ENCODE measurements at regions not wholly inside any gene's neighbourhood (a gene's known extent, or its start where the extent isn't known, plus 50 kb on each side); places are given as distances from the start of the nearest gene placed in this dataset.

DNA sequence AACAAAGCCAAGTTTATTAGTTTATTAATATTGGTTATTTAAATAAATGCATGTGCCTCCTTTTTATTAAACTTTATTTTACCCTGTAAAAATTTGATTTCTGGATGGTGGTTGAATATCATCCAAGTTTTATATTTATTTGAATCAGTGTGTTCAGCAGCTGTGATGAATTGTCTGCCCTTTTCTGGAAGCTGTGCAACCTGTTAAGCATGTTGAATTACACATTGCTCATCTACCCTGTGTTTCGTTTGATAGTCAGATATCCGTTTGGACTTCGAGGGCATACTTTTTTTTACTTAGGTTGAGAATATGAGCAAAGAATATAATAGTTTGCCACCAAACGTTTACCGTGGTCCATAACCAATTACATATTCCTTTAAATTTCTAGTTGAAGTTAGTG, 95.8 kb upstream of the TENM3 start:
- H3K27me3 ChIP-seq (ENCODE audit: insufficient read depth, low read depth, severe bottlenecking), result peaks cover 31% of the 10 kb centered on the region
- H3K9me3 ChIP-seq (ENCODE audit: severe bottlenecking), result no peaks in the 10 kb centered on the region
- DNase-seq, result no peak
- TF ChIP-seq CTCF (IDR thresholded peaks at IDR 0.05; ENCODE audit: low read depth, low read length), result no peak
- no peak overlapping the region for H3K4me3 ChIP-seq (ENCODE audit: low read depth, low read length)
- H3K27ac ChIP-seq, result no peak overlapping the region
- H3K36me3 ChIP-seq, result no peaks in the 10 kb centered on the region

DNA sequence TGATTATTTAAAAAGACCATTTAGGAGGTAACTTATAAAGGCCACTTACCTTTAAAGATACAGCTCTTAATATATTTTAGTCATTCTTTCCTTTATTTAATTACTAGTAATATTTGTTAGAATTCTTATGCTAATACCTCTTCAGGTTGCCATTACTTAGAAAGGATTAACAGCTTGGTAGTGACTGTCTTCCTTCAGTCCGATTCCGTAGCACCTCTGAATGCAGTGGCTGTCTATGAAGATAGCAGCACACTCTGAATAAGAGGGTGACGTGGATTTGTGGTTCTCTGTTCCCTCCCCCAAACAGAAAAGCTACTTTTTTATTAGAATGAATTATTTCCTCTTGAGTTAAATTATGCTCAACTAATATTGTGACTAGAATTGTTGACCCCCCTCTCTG, 92.6 kb upstream of the TENM3 start:
- no peak for DNase-seq
- Histone ChIP-seq H3K27me3 (ENCODE audit: insufficient read depth, low read depth, severe bottlenecking) (peaks cover 6% of the 10 kb centered on the region), H3K4me3 (ENCODE audit: low read depth, low read length) (no peak overlapping the region), H3K27ac (no peak overlapping the region), H3K9me3 (ENCODE audit: severe bottlenecking) (no peaks in the 10 kb centered on the region), H3K36me3 (no peaks in the 10 kb centered on the region)
- TF ChIP-seq CTCF (IDR thresholded peaks at IDR 0.05; ENCODE audit: low read depth, low read length), result no peak

GRCh38 chr4:182155806-182156205, 87.4 kb upstream of the TENM3 start:
- DNase-seq, result no peak
- no peaks in the 10 kb centered on the region for H3K36me3 ChIP-seq

DNA sequence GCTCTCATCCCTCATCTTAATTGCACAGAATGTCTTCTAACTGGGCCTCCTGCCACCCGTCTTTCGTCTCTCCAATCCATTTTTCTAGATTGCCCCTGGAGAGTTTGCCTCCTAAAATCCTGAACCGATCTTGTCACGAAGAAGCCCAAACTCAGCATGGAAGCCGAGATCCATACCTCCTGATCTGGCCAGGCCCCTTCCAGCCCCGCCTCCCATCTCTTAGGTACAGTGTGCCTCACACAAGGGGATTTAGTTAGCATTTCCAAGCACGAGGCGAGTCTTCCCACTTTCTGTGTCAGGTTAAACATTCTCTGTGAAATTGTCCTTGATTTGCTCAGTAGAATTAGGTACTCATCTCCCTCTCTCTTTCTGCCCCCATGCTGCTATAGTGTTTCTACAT, 80.0 kb upstream of the TENM3 start:
- no peak for TF ChIP-seq CTCF (IDR thresholded peaks at IDR 0.05; ENCODE audit: low read depth, low read length)
- Histone ChIP-seq H3K36me3 (no peaks in the 10 kb centered on the region), H3K9me3 (ENCODE audit: severe bottlenecking) (peaks cover 5% of the 10 kb centered on the region), H3K27ac (no peak overlapping the region), H3K4me3 (ENCODE audit: low read depth, low read length) (no peak overlapping the region), H3K27me3 (ENCODE audit: insufficient read depth, low read depth, severe bottlenecking) (no peaks in the 10 kb centered on the region)
- no peak for DNase-seq

More at GRCh38 chr4:182155806-182156205, 87.4 kb upstream of the TENM3 start:
- Histone ChIP-seq H3K27ac (no peak overlapping the region), H3K9me3 (ENCODE audit: severe bottlenecking) (no peaks in the 10 kb centered on the region), H3K27me3 (ENCODE audit: insufficient read depth, low read depth, severe bottlenecking) (no peaks in the 10 kb centered on the region), H3K4me3 (ENCODE audit: low read depth, low read length) (no peak overlapping the region)
- TF ChIP-seq CTCF (IDR thresholded peaks at IDR 0.05; ENCODE audit: low read depth, low read length), result no peak

- H3K36me3 ChIP-seq, result no peaks in the 10 kb centered on the region
Observed at GRCh38 chr4:182169572-182169971, 73.6 kb upstream of the TENM3 start.

More at GRCh38 chr4:182169572-182169971, 73.6 kb upstream of the TENM3 start:
- H3K27ac ChIP-seq, result no peak overlapping the region
- no peaks in the 10 kb centered on the region for H3K9me3 ChIP-seq (ENCODE audit: severe bottlenecking)
- no peaks in the 10 kb centered on the region for H3K27me3 ChIP-seq (ENCODE audit: insufficient read depth, low read depth, severe bottlenecking)
- TF ChIP-seq CTCF (IDR thresholded peaks at IDR 0.05; ENCODE audit: low read depth, low read length), result no peak
- no peak overlapping the region for H3K4me3 ChIP-seq (ENCODE audit: low read depth, low read length)
- no peak for DNase-seq
